Activated CD8-positive, alpha-beta memory T cell treated with anti-CD3 and anti-CD28 coated beads, Interleukin-2, amount 50 U/mL, for 48 hours (primary cell): ENCODE measurements at regions not wholly inside any gene's neighbourhood (a gene's known extent, or its start where the extent isn't known, plus 50 kb on each side); places are given as distances from the start of the nearest gene placed in this dataset.

Source experiments
- DNase-seq: peaks from one replicate; pipeline ENCODE4 v3.0.0-alpha.2; 2020

DNA sequence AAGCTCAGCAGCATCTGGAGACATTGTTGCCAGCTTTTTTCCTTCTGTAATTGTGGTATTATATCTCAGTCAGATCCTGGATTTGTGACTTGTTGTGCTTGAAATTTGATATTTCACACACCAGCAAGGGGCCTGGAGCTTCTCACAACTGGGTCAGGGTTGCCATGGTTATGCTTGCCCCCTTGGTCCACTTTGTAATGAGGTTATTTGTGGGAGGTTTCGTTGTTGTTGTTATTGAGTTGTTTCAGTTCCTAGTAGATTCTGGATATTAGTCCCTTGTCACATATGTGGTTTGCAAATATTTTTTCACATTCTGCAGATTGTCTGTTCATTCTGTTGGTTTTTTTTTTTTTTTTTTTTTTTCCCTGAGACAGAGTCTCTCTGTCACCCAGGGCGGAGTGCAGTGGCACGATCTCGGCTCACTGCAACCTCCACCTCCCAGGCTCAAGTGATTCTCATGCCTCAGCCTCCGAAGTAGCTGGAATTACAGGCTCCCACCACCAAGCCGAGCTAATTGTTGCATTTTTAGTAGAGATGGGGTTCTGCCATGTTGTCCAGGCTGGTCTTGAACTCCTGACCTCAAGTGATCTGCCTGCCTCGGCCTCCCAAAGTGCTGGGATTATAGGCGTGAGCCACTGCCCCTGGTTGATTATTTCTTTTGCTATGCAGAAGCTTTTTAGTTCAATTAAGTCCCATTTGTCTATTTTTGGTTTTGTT is 80.6 kb upstream of the ETV6 start:
- no peak for DNase-seq

DNA sequence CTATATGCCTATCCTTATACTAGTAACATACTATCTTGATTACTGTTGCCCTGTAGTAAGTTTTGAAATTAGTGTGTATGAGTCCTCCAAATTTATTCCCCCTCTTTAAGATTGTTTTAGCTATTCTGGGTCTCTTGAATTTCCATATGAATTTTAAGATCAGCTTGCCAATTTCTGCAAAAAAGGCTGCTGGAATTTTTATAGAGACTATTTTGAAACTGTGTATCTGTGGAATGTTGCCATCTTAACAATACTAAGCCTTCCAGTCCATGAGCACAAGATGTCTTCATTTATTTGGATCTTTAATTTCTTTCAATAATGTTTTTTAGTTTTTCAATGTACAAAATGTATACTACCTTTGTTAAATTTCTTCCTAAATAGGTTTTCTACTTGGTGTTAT is 79.8 kb upstream of the ETV6 start:
- DNase-seq: no peak

GRCh38 chr12:11573880-11574279 is 75.6 kb upstream of the ETV6 start:
- no peak for DNase-seq

GRCh38 chr12:11576104-11576503 is 73.4 kb upstream of the ETV6 start:
- DNase-seq: no peak

DNA sequence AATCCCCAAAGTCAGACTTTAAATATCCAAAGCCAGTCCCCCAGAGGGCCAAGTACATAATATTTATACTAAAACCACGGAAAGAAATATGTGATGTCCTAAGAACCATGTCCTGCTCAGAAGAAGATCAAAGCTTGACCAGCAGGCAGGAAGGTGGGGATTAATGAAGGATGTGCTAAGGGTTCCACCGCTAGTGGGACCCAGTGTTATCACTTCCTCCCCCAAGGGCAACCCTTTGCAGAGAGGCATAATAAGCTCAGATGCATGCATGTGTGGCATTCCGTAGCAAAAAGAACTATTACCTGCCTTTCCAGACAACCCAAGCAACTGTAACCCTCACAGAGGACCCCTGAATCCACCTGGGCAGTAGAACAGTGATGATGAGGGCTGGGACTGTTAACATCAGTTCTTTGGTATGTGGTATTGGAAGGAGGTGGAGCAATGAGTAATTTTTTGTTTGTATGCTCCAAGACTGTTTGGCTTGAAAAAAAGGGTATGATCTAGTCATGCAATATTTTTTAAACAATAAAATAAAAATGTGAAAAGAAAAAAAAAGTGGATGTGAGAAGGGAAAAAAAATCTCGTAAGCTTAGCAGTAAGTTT is 71.7 kb upstream of the ETV6 start:
- no peak for DNase-seq

- DNase-seq: no peak
Measured at GRCh38 chr12:11578461-11578993, 70.9 kb upstream of the ETV6 start.

- no peak for DNase-seq
Measured at GRCh38 chr12:11580125-11580751, 69.2 kb upstream of the ETV6 start.

GRCh38 chr12:11581179-11581755 is 68.2 kb upstream of the ETV6 start:
- DNase-seq: peak; percentile 81

DNA sequence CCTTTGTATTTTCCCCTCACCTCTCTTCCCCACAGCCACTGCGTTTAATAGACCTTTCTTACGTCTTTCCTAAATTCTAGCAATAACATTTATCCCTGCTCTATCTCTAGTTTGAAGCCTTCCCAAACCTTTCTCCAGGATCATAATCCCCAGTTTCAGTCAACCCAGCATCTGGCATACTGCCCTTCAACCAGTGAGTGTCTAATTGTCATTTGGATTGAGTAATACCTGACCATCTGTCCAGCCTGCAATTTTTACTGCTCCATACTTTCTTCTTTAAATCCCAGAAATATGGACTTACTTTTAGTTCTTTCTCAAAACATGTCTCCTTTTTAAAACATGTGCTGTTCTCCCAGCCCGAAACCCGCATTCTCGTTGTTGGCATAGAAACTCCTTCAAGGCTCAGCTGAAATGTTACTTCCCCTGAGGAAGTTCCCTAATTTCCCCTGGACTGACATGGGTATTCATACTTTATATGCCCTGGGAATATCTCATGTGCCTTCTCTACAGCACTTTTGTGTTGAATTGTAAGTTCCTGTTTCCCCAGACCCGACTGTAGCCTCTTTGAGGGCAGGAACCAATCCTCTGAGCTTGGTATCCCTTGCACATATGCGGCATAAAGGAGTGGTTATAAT is 65.1 kb upstream of the ETV6 start:
- DNase-seq: no peak

DNA sequence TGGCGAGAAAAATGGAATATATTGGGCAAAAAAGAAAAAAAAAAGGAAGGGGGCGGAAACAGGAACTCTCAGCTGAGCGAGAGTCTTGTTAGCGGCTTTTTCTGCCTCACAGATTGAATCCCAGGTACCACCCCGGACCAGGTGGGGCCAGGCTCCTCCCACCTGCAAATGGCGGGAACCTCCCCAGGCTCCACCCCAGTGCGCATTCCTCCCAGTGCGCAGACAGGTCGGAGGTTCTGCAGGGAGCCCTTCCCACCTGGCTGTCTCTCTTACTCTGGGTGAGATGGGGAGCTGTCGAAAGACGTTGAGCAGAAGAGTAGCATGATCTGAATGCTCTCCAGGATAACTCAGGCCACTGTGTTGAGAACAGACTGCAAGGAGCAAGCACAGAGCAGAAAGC is 57.0 kb upstream of the ETV6 start:
- DNase-seq: no peak

- DNase-seq: no peak
Measured at GRCh38 chr12:11593013-11593412, 56.5 kb upstream of the ETV6 start.

GRCh38 chr12:11595080-11595479 is 54.4 kb upstream of the ETV6 start:
- DNase-seq: no peak

GRCh38 chr12:11596141-11596540 is 53.3 kb upstream of the ETV6 start:
- no peak for DNase-seq

DNA sequence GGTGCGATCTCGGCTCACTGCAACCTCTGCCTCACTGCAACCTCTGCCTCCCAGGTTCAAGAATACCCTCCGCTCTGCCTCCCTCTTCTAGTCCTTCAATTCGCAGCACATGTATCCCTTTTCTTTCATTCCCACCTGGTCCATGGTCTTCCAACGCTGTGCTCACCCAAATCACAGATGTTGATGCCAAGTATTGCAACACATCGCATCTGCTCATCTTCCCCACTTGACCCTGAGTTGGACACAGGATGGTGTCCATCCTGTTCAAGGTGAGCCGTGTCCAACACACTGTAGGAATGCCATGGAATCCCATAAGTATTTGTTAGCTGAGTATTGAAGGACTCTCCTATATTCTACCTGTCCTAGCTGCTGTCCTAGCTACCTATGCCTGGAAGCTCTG is 50.6 kb upstream of the ETV6 start:
- DNase-seq: no peak
